MM.1S (cell line): ENCODE measurements at regions not wholly inside any gene's neighbourhood (a gene's known extent, or its start where the extent isn't known, plus 50 kb on each side); places are given as distances from the start of the nearest gene placed in this dataset.
"Not testable (repeated sequence)": the region's sequence is repeated elsewhere in the genome, so short reads cannot be mapped to it uniquely, and the experiment has no call there.

ENCODE experiments used
- DNase-seq: peaks from one replicate; pipeline ENCODE4 v3.0.0-alpha.2; 2015
- H2AFZ ChIP-seq: fragments of 300-600 bp; sonication (generic); 2 replicates; pipeline ENCODE4 v1.6.0; 2016; ENCODE audit warnings: antibody characterized with exemption, low read length
- H3F3A ChIP-seq: fragments of 300-600 bp; sonication (generic); 2 replicates; pipeline ENCODE4 v1.6.1; 2016; ENCODE audit warnings: mild to moderate bottlenecking, antibody characterized with exemption, low read length, moderate library complexity, mixed read lengths; ENCODE audit not compliant: insufficient read depth
- H3K27ac ChIP-seq: fragments of 300-600 bp; sonication (generic); 2 replicates; pipeline ENCODE4 v1.5.1; 2016; ENCODE audit warnings: mild to moderate bottlenecking, low read length
- H3K27me3 ChIP-seq: fragments of 300-600 bp; sonication (generic); replicated peaks from 2 replicates; pipeline ENCODE4 v1.6.0; 2016; ENCODE audit warnings: low read length; ENCODE audit not compliant: insufficient read depth
- H3K36me3 ChIP-seq: fragments of 300-600 bp; sonication (generic); replicated peaks from 2 replicates; pipeline ENCODE4 v1.6.1; 2016; ENCODE audit warnings: mild to moderate bottlenecking, low read length, mixed read lengths; ENCODE audit not compliant: insufficient read depth
- H3K4me1 ChIP-seq: fragments of 300-600 bp; sonication (generic); 2 replicates; pipeline ENCODE4 v1.6.1; 2016; ENCODE audit warnings: low read length, mixed read lengths
- H3K4me2 ChIP-seq: fragments of 300-600 bp; sonication (generic); 2 replicates; pipeline ENCODE4 v1.6.0; 2016; ENCODE audit warnings: low read depth, low read length
- H3K4me3 ChIP-seq: fragments of 300-600 bp; sonication (generic); 2 replicates; pipeline ENCODE4 v1.5.1; 2016; ENCODE audit warnings: low read length, mixed read lengths
- H3K79me2 ChIP-seq: fragments of 300-600 bp; sonication (generic); 2 replicates; pipeline ENCODE4 v1.6.1; 2016; ENCODE audit warnings: mixed run types, low read length, mixed read lengths
- H3K9ac ChIP-seq: fragments of 300-600 bp; sonication (generic); 2 replicates; pipeline ENCODE4 v1.6.1; 2016; ENCODE audit warnings: low read length, mixed read lengths
- H3K9me2 ChIP-seq: fragments of 300-600 bp; sonication (generic); replicated peaks from 2 replicates; pipeline ENCODE4 v1.6.1; 2016; ENCODE audit warnings: mild to moderate bottlenecking, low read length, mixed read lengths; ENCODE audit not compliant: insufficient read depth
- H3K9me3 ChIP-seq: fragments of 300-600 bp; sonication (generic); replicated peaks from 2 replicates; pipeline ENCODE4 v1.6.1; 2016; ENCODE audit warnings: mild to moderate bottlenecking, low read length, mixed read lengths; ENCODE audit not compliant: insufficient read depth
- H4K20me1 ChIP-seq: fragments of 300-600 bp; sonication (generic); 2 replicates; pipeline ENCODE4 v1.6.1; 2016; ENCODE audit warnings: mild to moderate bottlenecking, low read length, moderate library complexity, mixed read lengths; ENCODE audit not compliant: insufficient read depth
- CTCF ChIP-seq: fragments of 300-600 bp; sonication (generic); IDR thresholded peaks from 2 replicates; pipeline ENCODE4 v1.5.1; 2016; ENCODE audit warnings: antibody characterized with exemption, low read length, mixed read lengths
- EZH2 ChIP-seq: fragments of 300-600 bp; sonication (generic); optimal IDR thresholded peaks from 2 replicates; pipeline ENCODE3; 2017; ENCODE audit warnings: low read depth, mild to moderate bottlenecking, antibody characterized with exemption, low read length, mixed read lengths
- EZH2phosphoT487 ChIP-seq: fragments of 300-600 bp; sonication (generic); IDR thresholded peaks from 2 replicates; pipeline ENCODE4 v1.6.1; 2018; ENCODE audit warnings: antibody characterized with exemption, low read length

DNA sequence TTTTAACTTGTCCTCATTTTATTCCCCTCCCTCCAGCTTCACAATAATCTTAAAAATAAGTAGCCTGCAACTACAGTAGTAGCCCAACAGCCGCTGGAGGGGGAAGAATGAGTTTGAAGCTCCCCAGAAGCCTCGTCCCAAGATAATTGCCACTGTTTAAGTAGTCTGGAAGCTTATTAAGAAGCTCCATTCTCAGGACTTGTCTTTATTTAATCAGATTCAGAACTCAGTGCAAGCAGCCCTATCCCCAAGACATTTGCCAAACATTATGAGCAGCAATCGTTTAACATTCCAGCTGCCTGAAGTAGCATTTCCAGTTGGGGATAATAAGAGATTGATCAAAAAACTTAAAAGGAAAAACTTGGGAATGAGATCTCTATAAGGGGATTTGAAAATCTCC is 106.0 kb downstream of the URB2 start:
- Histone ChIP-seq H2AFZ (no peak overlapping the region), H3K4me2 (no peak overlapping the region), H3K36me3 (no peaks in the 10 kb centered on the region), H3K4me3 (no peak overlapping the region), H4K20me1 (no peaks in the 10 kb centered on the region), H3F3A (no peaks in the 10 kb centered on the region), H3K9ac (no peak overlapping the region), H3K27me3 (no peaks in the 10 kb centered on the region), H3K4me1 (no peaks in the 10 kb centered on the region), H3K79me2 (no peaks in the 10 kb centered on the region), H3K9me3 (no peaks in the 10 kb centered on the region), H3K9me2 (no peaks in the 10 kb centered on the region), H3K27ac (no peak overlapping the region)
- TF ChIP-seq EZH2 (no peak), EZH2phosphoT487 (no peak), CTCF (no peak)
- DNase-seq: no peak

DNA sequence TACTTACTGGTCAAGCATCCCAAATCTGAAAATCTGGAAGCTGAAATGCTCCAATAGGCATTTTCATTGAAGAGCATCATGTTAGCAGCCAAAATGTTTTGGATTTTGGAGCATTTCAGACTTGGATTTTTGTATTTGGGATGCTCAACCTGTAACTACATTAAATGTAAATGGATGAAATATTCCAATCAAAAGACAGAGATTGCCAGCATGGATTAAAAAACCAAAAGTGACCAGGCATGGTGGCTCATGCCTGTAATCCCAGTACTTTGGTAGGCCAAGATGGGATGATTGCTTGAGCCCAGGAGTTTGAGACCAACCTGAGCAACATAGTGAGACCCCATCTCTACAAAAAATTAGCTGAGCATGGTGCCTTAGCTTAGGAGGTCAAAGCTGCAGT is 110.3 kb downstream of the URB2 start:
- no peak overlapping the region for H2AFZ ChIP-seq
- H3K79me2 ChIP-seq: no peaks in the 10 kb centered on the region
- H3K4me3 ChIP-seq: no peak overlapping the region
- H3K4me1 ChIP-seq: no peaks in the 10 kb centered on the region
- no peak overlapping the region for H3K4me2 ChIP-seq
- H3K27ac ChIP-seq: no peak overlapping the region
- DNase-seq: no peak
- H3K9me2 ChIP-seq: no peaks in the 10 kb centered on the region
- no peaks in the 10 kb centered on the region for H3K9me3 ChIP-seq
- H3K9ac ChIP-seq: no peak overlapping the region
- H3F3A ChIP-seq: no peaks in the 10 kb centered on the region
- H4K20me1 ChIP-seq: no peaks in the 10 kb centered on the region
- no peaks in the 10 kb centered on the region for H3K27me3 ChIP-seq
- no peaks in the 10 kb centered on the region for H3K36me3 ChIP-seq
- TF ChIP-seq EZH2: no peak
- TF ChIP-seq EZH2phosphoT487: no peak
- TF ChIP-seq CTCF: no peak

- not testable (repeated sequence) for DNase-seq, H3K4me1 ChIP-seq, H3K9me2 ChIP-seq, H3K27ac ChIP-seq, H3K9me3 ChIP-seq, H4K20me1 ChIP-seq, H3K36me3 ChIP-seq, H3K9ac ChIP-seq, H3F3A ChIP-seq, H3K4me2 ChIP-seq, H3K27me3 ChIP-seq, H2AFZ ChIP-seq, H3K4me3 ChIP-seq, H3K79me2 ChIP-seq
These were observed 116.6 kb downstream of the URB2 start for GRCh38 chr1:229742614-229743013.

DNA sequence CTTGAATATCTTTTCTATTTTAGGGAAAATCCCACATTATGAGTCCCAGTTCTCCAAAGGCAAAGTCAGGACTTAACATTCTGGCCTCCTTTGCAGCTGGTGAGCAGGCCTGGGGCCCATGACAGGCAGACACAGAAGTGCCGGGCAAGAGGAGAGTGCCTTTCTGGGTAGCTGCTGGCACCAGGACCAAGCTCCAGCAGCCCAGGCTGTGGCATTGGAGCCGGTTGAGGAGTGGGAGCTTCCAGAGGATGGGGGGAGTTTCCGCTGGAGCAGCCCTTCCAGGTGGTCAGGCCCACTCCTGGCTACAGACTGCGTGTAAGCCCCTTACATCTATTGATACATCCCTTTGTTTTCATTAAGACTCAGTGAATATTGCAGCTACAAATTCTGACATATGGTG is 123.9 kb downstream of the URB2 start:
- Histone ChIP-seq H3K36me3 (no peaks in the 10 kb centered on the region), H3K9me3 (no peaks in the 10 kb centered on the region), H3K79me2 (no peaks in the 10 kb centered on the region), H3F3A (0 out of 2 replicates have a peak, but pooled peaks cover 3% of the 10 kb centered on the region), H3K4me2 (no peak overlapping the region), H3K4me3 (no peak overlapping the region), H3K27ac (no peak overlapping the region), H2AFZ (no peak overlapping the region), H3K9ac (no peak overlapping the region), H3K9me2 (no peaks in the 10 kb centered on the region), H3K27me3 (no peaks in the 10 kb centered on the region), H4K20me1 (no peaks in the 10 kb centered on the region), H3K4me1 (peaks cover 13% of the 10 kb centered on the region)
- TF ChIP-seq EZH2phosphoT487 (no peak), CTCF (no peak), EZH2 (no peak)
- DNase-seq: no peak
